ENCODE measurements at regions not wholly inside any gene's neighbourhood (a gene's known extent, or its start where the extent isn't known, plus 50 kb on each side); places are given as distances from the start of the nearest gene placed in this dataset.

- TF ChIP-seq POLR2A (IDR thresholded peaks at IDR 0.05; ENCODE audit: low read depth, low read length) (no peak), EZH2 (IDR thresholded peaks at IDR 0.05; ENCODE audit: borderline replicate concordance, low read depth, low read length, severe bottlenecking) (no peak), POLR2AphosphoS5 (IDR thresholded peaks at IDR 0.05; ENCODE audit: insufficient read depth, low read depth, low read length) (no peak), MYC (IDR thresholded peaks at IDR 0.05; ENCODE audit: low read depth, low read length) (no peak), JUN (IDR thresholded peaks at IDR 0.05; ENCODE audit: borderline replicate concordance, insufficient read depth, insufficient read length, low read depth) (no peak)
- TF ChIP-seq, protein P1, sequence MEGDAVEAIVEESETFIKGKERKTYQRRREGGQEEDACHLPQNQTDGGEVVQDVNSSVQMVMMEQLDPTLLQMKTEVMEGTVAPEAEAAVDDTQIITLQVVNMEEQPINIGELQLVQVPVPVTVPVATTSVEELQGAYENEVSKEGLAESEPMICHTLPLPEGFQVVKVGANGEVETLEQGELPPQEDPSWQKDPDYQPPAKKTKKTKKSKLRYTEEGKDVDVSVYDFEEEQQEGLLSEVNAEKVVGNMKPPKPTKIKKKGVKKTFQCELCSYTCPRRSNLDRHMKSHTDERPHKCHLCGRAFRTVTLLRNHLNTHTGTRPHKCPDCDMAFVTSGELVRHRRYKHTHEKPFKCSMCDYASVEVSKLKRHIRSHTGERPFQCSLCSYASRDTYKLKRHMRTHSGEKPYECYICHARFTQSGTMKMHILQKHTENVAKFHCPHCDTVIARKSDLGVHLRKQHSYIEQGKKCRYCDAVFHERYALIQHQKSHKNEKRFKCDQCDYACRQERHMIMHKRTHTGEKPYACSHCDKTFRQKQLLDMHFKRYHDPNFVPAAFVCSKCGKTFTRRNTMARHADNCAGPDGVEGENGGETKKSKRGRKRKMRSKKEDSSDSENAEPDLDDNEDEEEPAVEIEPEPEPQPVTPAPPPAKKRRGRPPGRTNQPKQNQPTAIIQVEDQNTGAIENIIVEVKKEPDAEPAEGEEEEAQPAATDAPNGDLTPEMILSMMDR (IDR thresholded peaks at IDR 0.05; ENCODE audit: extremely low read depth in 1 of 2, insufficient read depth in 1 of 2, low read depth in 1 of 2, low read length in 2 of 2), result no peak
These were observed 206.0 kb upstream of the PREP start for GRCh38 chr6:105608711-105609374.
